Glomerular visceral epithelial cell (primary cell): ENCODE measurements at regions not wholly inside any gene's neighbourhood (a gene's known extent, or its start where the extent isn't known, plus 50 kb on each side); places are given as distances from the start of the nearest gene placed in this dataset.
A peak's percentile ranks its signal among the peaks of the same experiment; 100 is the strongest.

Experiments
- DNase-seq: peaks from one replicate; pipeline ENCODE4 v3.0.0-alpha.2; 2016; ENCODE audit errors: extremely low spot score

DNA sequence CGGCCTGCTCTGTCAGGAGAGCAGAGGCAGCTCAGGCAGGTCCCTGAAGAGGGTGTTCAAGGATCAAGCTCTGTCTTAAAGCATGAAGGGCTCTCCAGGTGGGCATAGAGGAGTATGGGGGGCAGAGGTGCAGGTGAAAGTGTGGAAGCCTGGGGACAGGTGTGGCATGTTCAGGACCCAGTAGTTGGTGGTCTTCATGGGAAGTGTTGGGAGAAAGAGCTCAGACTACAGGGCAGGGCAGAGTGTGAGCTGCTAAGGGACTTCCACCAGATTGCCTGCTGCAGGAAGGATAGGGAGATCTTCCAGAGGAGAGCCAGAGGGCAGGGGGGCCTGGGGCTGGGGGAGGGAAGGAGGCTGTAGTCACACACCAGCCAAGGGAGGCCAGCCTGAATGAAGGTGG is 156.5 kb upstream of the GDF10 start:
- DNase-seq, result no peak

GRCh38 chr10:47144525-47144924 is 155.5 kb upstream of the GDF10 start:
- DNase-seq, result no peak

GRCh38 chr10:47145290-47145934 is 154.6 kb upstream of the GDF10 start:
- DNase-seq, result no peak

DNA sequence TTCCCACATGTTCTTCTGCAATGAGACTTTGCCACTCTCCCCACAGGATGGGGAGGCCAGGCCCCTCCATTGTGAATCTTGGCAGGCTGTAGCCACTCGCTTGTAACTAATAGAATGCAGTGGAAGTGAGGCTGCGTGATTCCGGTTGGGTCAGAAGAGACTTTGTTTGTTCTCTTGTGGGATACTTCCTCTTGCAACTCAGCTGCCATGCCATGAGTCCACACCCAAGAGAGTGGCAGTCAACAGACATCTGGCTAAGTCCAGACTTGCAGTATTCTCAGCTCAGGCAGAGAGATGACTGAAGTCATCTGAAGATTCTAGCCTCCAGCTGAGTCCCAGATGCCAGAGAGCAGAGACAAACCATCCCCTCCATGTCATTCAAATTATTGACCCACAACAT is 153.4 kb upstream of the GDF10 start:
- DNase-seq, result no peak

DNA sequence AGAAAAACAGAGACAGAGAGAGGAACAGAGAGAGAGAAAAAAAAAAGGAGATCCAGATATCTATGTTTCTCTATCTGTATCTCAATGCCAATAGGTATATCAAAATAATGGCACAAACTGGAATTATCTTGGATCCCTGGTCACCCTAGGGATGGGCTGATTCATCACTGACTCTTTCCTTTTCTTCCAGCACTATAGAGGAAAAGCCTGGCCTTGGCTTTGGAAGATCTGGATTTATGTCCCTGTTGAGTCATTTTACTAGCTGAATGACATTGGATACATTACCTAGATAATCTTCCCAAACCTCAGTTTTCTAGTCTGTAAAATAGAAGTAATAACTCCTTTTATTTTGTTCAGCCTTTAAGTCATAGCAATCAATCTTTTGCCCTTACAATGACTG is 152.8 kb upstream of the GDF10 start:
- no peak for DNase-seq

- no peak for DNase-seq
Observed at GRCh38 chr10:47150581-47150980, 149.4 kb upstream of the GDF10 start.

DNA sequence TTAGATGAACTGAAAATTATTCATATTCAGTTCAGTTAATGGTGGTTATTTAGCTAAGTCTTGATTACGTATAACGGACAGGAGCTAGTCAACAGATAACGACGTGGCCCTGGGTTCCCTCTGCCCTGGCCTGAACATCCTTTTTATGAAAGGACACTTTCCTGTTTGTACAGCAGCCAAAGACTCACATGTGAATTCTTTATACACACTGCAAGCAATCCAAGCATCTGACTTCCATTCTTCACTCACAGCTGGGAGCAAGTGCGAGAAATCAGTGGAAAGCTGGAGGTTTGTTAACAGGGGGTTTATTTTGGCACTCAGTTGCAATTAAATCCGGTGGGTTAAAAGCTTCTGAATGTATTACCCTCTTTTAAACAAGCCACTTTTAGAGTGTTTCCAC is 148.1 kb upstream of the GDF10 start:
- no peak for DNase-seq

DNA sequence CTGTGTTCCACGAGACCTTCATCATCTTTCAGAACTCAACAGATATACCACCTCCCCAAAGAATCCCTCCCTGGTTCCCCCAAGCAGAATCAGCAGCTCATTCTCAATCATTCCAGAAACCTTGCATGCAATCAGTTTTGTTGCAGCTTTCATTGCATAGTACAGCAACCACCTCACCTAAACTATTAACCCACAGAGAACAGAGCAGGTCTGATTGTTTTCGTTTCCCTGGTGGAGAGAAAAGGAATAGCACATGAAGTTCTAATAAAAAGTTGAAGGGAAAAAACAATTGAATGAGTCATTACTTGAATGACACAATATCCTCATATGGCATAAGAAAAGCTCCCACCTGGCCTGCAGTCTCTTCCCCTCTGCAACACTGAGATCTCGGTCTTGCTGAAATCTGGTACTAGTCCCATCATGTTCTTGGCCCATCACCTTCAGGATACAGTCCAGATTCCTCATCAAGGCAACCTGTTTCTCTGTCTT is 147.1 kb upstream of the GDF10 start:
- DNase-seq, result peak; percentile 5

- DNase-seq, result no peak
Observed at GRCh38 chr10:47154762-47155161, 145.2 kb upstream of the GDF10 start.

DNA sequence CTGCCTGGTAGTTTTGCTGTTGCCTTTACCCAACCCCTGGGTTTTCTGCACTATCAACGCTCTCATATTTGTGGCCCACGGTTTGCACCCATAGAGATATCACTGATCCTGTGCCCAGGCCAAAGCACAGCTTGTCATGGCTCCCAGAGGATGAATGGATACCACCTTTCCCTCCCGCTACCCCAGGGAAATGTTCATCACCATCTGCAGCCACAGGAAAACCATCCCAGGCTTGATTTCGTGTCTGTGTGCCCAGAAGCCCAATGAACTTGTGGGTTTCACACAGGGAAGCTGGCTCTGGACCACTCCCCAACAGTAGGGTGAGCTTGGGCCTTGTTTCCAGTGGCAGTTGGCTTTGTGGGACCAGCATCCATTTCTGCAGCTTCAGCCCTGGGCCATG is 143.1 kb upstream of the GDF10 start:
- no peak for DNase-seq

- no peak for DNase-seq
Observed at GRCh38 chr10:47158116-47159071, 141.6 kb upstream of the GDF10 start.

GRCh38 chr10:47159361-47160260 is 140.4 kb upstream of the GDF10 start:
- no peak for DNase-seq

DNA sequence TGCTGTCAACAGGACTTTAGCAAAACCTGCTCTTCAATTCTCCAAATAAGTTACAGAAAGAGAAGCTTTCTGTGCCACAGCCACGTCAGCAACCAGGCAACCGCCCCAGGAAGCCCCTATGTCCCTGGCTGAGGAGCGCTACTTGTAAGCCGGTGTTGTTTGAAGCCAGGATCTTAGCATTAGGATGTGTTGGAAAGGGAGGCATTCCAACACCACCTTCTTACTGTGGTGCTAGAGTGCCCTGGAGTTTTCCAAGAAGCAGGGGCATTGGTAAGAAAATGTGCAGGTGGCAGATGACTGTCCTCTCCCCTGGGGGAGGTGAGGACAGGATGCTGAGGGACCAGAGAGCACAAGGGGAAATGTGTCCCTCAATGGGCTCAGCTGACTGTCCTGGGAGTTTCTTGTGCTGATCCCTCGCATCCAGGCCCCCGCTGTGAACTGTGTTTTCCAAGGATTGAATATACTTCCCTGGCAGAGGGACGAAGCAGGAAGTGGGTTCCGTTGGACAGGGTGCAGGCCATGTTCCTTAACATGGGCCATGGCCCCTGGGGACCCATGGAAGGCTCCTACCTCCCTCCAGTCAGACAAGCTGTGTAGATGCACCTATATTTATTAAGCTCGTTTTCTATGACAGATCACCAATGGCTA is 139.6 kb upstream of the GDF10 start:
- DNase-seq, result no peak

GRCh38 chr10:47160967-47161366 is 139.0 kb upstream of the GDF10 start:
- no peak for DNase-seq

GRCh38 chr10:47161465-47161864 is 138.5 kb upstream of the GDF10 start:
- no peak for DNase-seq

DNA sequence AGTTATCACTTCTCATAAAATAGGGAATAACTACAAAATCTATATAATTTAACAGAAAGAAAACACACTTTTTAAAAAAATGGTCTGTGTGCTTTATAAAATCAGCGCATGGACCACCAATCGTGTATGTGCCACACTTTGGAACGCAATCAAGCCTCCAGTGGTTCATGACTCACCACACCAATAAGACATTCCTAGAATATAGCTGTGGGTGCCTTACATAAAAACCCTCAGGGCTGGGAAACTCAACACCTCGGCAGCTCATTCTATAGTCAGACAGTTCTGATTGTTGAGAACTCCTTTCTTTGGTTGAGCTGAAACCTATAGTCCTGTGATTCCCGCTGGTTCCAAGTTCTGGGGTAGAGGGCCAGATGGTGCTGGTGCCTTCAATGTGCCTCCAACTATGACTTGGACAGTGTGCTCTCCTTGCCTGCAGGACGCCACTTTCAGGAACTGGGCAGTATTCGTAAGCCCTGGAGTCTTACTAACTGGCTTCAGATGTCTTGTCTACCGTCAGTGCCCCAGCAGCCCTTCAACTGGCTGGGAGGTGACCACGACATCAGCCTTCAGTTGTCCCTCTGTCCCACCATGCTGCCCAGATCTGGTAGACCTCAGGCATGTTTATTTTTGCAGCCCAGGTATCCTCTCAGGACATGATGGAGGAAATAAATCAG is 135.7 kb upstream of the GDF10 start:
- DNase-seq, result peak; percentile 21

DNA sequence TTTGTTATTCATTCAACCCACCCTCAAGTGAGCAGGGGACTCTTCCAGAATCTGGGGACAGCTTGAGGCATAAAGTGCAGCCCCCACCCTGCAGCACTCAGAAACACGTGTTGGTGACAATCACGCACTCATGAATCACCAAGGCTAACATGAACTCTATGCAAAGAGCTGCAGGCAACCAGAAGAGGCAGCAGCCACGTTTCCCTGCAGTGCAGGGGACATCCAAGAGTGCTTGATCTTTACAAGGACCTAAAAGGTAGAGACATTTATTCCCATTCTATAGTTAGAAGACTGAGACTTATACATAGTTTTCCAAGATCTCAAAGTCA is 135.2 kb upstream of the GDF10 start:
- no peak for DNase-seq

DNA sequence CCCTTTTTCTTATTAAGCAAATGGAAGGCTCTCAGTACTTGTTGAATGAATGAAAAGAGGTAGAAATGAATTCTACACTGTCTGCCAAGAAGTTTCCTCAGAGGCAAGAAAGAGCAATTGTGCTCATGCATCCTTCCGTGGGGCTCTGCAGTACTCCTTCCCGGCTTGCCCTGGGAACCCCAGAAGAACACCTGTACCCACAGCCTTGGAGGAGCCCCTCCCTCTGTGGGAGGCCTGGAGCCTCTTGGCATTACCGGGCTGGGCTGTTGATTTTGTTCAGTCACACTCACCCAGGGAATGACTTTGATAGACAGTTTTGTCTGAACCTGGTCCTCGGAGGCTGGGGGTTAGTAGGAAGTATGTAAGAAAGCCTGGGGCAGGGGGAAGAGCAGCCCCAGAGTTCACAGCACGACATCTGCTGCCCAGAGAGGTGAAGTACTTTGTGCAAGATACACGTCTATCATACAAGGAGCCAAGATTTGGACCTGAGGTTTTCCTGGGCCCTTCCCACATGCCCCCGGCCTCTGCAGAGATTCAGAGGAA is 134.8 kb upstream of the GDF10 start:
- no peak for DNase-seq

GRCh38 chr10:47165711-47166404 is 134.1 kb upstream of the GDF10 start:
- no peak for DNase-seq

DNA sequence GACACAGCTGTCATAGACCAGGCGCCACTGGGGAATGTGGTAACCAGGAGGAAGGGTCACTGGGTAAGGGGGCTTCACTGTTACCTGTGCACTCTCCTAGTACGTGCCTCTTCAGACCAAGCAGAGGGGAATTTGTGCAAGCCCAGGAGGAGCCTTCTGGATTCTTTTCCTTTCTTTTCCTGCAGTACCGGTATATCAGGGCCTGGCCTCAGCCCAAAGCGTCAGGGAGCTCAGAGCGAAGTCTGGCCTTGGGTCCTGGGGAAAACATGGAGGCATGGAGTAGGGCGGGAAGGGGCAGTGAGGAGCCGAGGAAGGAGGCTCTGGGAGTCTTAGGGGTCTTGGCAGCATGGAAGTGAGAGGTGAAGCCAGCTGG is 133.6 kb upstream of the GDF10 start:
- DNase-seq, result no peak
